ENCODE measurements at regions not wholly inside any gene's neighbourhood (a gene's known extent, or its start where the extent isn't known, plus 50 kb on each side); places are given as distances from the start of the nearest gene placed in this dataset.

DNA sequence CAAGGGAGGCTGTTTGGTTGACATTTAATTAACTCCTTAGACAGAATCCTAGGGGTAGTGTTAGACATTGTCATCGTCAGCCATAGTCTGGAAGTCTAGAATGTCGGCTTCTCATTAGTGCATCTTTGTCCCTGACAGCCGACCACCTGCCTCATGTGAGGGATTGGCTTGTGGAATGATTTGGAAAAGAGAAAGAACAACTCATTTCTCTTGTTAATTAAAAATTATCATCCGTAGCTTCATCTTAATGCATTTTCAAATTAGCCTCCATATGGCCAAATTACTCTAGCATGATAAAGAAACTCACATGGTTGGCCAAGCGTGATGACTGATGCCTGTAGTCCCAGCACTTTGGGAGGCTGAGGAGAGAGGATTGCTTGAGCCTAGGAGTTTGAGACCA is 97.7 kb upstream of the PARD3 start:
- TF ChIP-seq, protein P1, sequence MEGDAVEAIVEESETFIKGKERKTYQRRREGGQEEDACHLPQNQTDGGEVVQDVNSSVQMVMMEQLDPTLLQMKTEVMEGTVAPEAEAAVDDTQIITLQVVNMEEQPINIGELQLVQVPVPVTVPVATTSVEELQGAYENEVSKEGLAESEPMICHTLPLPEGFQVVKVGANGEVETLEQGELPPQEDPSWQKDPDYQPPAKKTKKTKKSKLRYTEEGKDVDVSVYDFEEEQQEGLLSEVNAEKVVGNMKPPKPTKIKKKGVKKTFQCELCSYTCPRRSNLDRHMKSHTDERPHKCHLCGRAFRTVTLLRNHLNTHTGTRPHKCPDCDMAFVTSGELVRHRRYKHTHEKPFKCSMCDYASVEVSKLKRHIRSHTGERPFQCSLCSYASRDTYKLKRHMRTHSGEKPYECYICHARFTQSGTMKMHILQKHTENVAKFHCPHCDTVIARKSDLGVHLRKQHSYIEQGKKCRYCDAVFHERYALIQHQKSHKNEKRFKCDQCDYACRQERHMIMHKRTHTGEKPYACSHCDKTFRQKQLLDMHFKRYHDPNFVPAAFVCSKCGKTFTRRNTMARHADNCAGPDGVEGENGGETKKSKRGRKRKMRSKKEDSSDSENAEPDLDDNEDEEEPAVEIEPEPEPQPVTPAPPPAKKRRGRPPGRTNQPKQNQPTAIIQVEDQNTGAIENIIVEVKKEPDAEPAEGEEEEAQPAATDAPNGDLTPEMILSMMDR (IDR thresholded peaks at IDR 0.05) = no peak
- TF ChIP-seq ZFX (IDR thresholded peaks at IDR 0.05; ENCODE audit: borderline replicate concordance) = no peak

All from 22Rv1 (cell line).